ENCODE measurements at regions not wholly inside any gene's neighbourhood (a gene's known extent, or its start where the extent isn't known, plus 50 kb on each side); places are given as distances from the start of the nearest gene placed in this dataset.
A peak's percentile ranks its signal among the peaks of the same experiment; 100 is the strongest.

DNA sequence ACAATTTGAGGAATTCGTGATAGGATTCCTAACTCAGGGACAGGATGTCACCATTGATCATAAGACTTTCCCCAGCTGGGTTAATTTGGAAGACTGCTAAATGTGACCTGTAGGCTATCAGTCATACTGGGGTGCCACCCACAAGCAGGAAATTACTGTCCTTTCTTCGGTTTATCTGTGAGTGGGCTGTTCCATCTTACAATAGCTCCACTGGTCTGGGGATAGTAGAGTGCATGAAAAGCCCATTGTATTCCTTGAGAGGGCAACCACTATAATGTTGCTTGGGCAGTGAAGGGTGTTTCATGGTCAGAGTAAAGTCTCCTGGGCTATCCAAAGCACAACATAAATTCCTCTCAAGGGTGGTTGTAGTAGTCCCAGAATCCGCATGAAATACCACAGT is 1523.0 kb upstream of the B3GALT2 start:
- Histone ChIP-seq H3K23ac (ENCODE audit: low read length) (no peak overlapping the region), H3K79me2 (ENCODE audit: control insufficient read depth, insufficient read depth, low read length, poor library complexity) (no peaks in the 10 kb centered on the region)

GRCh38 chr1:194707074-194707473 is 1520.7 kb upstream of the B3GALT2 start:
- no peaks in the 10 kb centered on the region for H3K36me3 ChIP-seq (ENCODE audit: control insufficient read depth in 1 of 2, insufficient read depth in 2 of 2, low read length in 2 of 2)
- no peak overlapping the region for H3K4ac ChIP-seq (ENCODE audit: low read depth, low read length)
- no CpG with 5 or more reads among the region's 6 CpGs for WGBS (ENCODE audit: extremely low coverage, insufficient coverage, insufficient read length)
- H2BK12ac ChIP-seq (ENCODE audit: low read length) = no peak overlapping the region
- no peak overlapping the region for H3K18ac ChIP-seq (ENCODE audit: low read length)
- H3K27ac ChIP-seq (ENCODE audit: low read depth, low read length) = no peak overlapping the region
- DNase-seq = no peak
- no peaks in the 10 kb centered on the region for H3K4me1 ChIP-seq (ENCODE audit: control insufficient read depth in 1 of 2, insufficient read depth in 2 of 2, low read length in 2 of 2)
- H2BK120ac ChIP-seq (ENCODE audit: insufficient read depth, low read length, poor library complexity) = no peak overlapping the region
- H3K4me2 ChIP-seq (ENCODE audit: low read length) = no peak overlapping the region
- H4K8ac ChIP-seq (ENCODE audit: low read depth, low read length) = no peak overlapping the region
- no peak overlapping the region for H3K4me3 ChIP-seq (ENCODE audit: low read depth, low read length)
- no peaks in the 10 kb centered on the region for H3K79me2 ChIP-seq (ENCODE audit: control insufficient read depth, insufficient read depth, low read length, poor library complexity)
- no peaks in the 10 kb centered on the region for H3K27me3 ChIP-seq (ENCODE audit: insufficient read depth, low read length)
- no peak overlapping the region for H2AFZ ChIP-seq (ENCODE audit: insufficient read depth, low read length, poor library complexity)
- H3K79me1 ChIP-seq (ENCODE audit: low read length) = no peaks in the 10 kb centered on the region
- no peak overlapping the region for H4K12ac ChIP-seq (ENCODE audit: low read depth, low read length)
- H3K9me3 ChIP-seq (ENCODE audit: insufficient read depth, low read depth, low read length) = no peaks in the 10 kb centered on the region
- no peak overlapping the region for H3K14ac ChIP-seq (ENCODE audit: low read length)
- H2BK5ac ChIP-seq (ENCODE audit: low read depth, low read length, poor library complexity) = no peak overlapping the region
- no peak overlapping the region for H2AK5ac ChIP-seq (ENCODE audit: low read length)
- no peak overlapping the region for H4K91ac ChIP-seq (ENCODE audit: low read depth, low read length)
- no peak overlapping the region for H3K23ac ChIP-seq (ENCODE audit: low read length)
- no peak overlapping the region for H3K9ac ChIP-seq (ENCODE audit: low read length)

More for the DNA sequence above, 1523.0 kb upstream of the B3GALT2 start:
- Histone ChIP-seq H3K27me3 (ENCODE audit: insufficient read depth, low read length) (no peaks in the 10 kb centered on the region), H3K79me1 (ENCODE audit: low read length) (no peaks in the 10 kb centered on the region), H3K14ac (ENCODE audit: low read length) (no peak overlapping the region), H2BK12ac (ENCODE audit: low read length) (no peak overlapping the region), H3K18ac (ENCODE audit: low read length) (no peak overlapping the region), H3K4ac (ENCODE audit: low read depth, low read length) (no peak overlapping the region), H3K9ac (ENCODE audit: low read length) (no peak overlapping the region), H4K91ac (ENCODE audit: low read depth, low read length) (no peak overlapping the region), H2BK120ac (ENCODE audit: insufficient read depth, low read length, poor library complexity) (no peak overlapping the region), H2AK5ac (ENCODE audit: low read length) (no peak overlapping the region), H3K4me3 (ENCODE audit: low read depth, low read length) (no peak overlapping the region), H2BK5ac (ENCODE audit: low read depth, low read length, poor library complexity) (no peak overlapping the region), H3K4me1 (ENCODE audit: control insufficient read depth in 1 of 2, insufficient read depth in 2 of 2, low read length in 2 of 2) (no peaks in the 10 kb centered on the region), H3K27ac (ENCODE audit: low read depth, low read length) (no peak overlapping the region), H3K4me2 (ENCODE audit: low read length) (no peak overlapping the region), H3K9me3 (ENCODE audit: insufficient read depth, low read depth, low read length) (no peaks in the 10 kb centered on the region), H2AFZ (ENCODE audit: insufficient read depth, low read length, poor library complexity) (no peak overlapping the region), H4K12ac (ENCODE audit: low read depth, low read length) (no peak overlapping the region), H3K36me3 (ENCODE audit: control insufficient read depth in 1 of 2, insufficient read depth in 2 of 2, low read length in 2 of 2) (no peaks in the 10 kb centered on the region), H4K8ac (ENCODE audit: low read depth, low read length) (no peak overlapping the region)
- WGBS (ENCODE audit: extremely low coverage, insufficient coverage, insufficient read length) = no CpG with 5 or more reads among the region's 3 CpGs
- DNase-seq = no peak

- Histone ChIP-seq H3K4ac (ENCODE audit: low read depth, low read length) (no peak overlapping the region), H2BK12ac (ENCODE audit: low read length) (no peak overlapping the region), H3K9me3 (ENCODE audit: insufficient read depth, low read depth, low read length) (no peaks in the 10 kb centered on the region), H3K18ac (ENCODE audit: low read length) (no peak overlapping the region), H3K27ac (ENCODE audit: low read depth, low read length) (no peak overlapping the region), H2AFZ (ENCODE audit: insufficient read depth, low read length, poor library complexity) (no peak overlapping the region), H4K91ac (ENCODE audit: low read depth, low read length) (no peak overlapping the region), H2AK5ac (ENCODE audit: low read length) (no peak overlapping the region), H3K79me1 (ENCODE audit: low read length) (no peaks in the 10 kb centered on the region), H3K4me2 (ENCODE audit: low read length) (no peak overlapping the region), H3K23ac (ENCODE audit: low read length) (no peak overlapping the region), H2BK120ac (ENCODE audit: insufficient read depth, low read length, poor library complexity) (no peak overlapping the region), H2BK5ac (ENCODE audit: low read depth, low read length, poor library complexity) (no peak overlapping the region), H3K27me3 (ENCODE audit: insufficient read depth, low read length) (no peaks in the 10 kb centered on the region), H3K14ac (ENCODE audit: low read length) (no peak overlapping the region), H4K12ac (ENCODE audit: low read depth, low read length) (no peak overlapping the region), H3K4me1 (ENCODE audit: control insufficient read depth in 1 of 2, insufficient read depth in 2 of 2, low read length in 2 of 2) (no peaks in the 10 kb centered on the region), H3K79me2 (ENCODE audit: control insufficient read depth, insufficient read depth, low read length, poor library complexity) (no peaks in the 10 kb centered on the region), H3K36me3 (ENCODE audit: control insufficient read depth in 1 of 2, insufficient read depth in 2 of 2, low read length in 2 of 2) (no peaks in the 10 kb centered on the region), H3K9ac (ENCODE audit: low read length) (no peak overlapping the region), H4K8ac (ENCODE audit: low read depth, low read length) (no peak overlapping the region), H3K4me3 (ENCODE audit: low read depth, low read length) (no peak overlapping the region)
- WGBS (ENCODE audit: extremely low coverage, insufficient coverage, insufficient read length) = no CpG with 5 or more reads among the region's 3 CpGs
- DNase-seq = peak; percentile 2 to 56
These were observed 1518.9 kb upstream of the B3GALT2 start for GRCh38 chr1:194705123-194705854.

DNA sequence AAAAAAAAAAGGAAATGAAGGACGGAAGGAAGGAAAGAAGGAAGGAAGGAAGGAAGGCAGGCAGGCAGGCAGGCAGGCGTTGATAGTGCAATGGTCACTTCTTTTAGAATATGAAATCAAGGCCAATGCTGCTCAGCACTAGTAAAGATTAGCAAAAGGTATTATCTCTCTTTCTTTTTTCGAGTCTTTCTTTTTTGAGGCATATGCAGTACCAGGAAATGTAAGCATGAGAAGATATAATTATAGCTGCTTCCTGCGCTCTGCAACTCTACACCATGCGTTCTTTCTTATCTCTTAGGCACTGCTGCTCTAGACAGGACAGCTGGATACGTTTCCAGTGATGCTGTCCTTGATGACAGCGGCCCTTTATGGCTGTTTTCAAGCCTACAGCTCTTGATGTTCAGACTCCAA is 1512.5 kb upstream of the B3GALT2 start:
- Histone ChIP-seq H3K4ac (ENCODE audit: low read depth, low read length) (no peak overlapping the region), H3K36me3 (ENCODE audit: control insufficient read depth in 1 of 2, insufficient read depth in 2 of 2, low read length in 2 of 2) (no peaks in the 10 kb centered on the region), H3K14ac (ENCODE audit: low read length) (no peak overlapping the region), H3K9me3 (ENCODE audit: insufficient read depth, low read depth, low read length) (no peaks in the 10 kb centered on the region), H4K12ac (ENCODE audit: low read depth, low read length) (no peak overlapping the region), H2AK5ac (ENCODE audit: low read length) (no peak overlapping the region), H4K8ac (ENCODE audit: low read depth, low read length) (no peak overlapping the region), H3K27ac (ENCODE audit: low read depth, low read length) (no peak overlapping the region), H2BK12ac (ENCODE audit: low read length) (no peak overlapping the region), H2AFZ (ENCODE audit: insufficient read depth, low read length, poor library complexity) (no peak overlapping the region), H3K79me2 (ENCODE audit: control insufficient read depth, insufficient read depth, low read length, poor library complexity) (no peaks in the 10 kb centered on the region), H3K4me2 (ENCODE audit: low read length) (no peak overlapping the region), H3K4me3 (ENCODE audit: low read depth, low read length) (no peak overlapping the region), H4K91ac (ENCODE audit: low read depth, low read length) (no peak overlapping the region), H3K4me1 (ENCODE audit: control insufficient read depth in 1 of 2, insufficient read depth in 2 of 2, low read length in 2 of 2) (no peaks in the 10 kb centered on the region), H3K79me1 (ENCODE audit: low read length) (no peaks in the 10 kb centered on the region), H3K23ac (ENCODE audit: low read length) (no peak overlapping the region), H2BK5ac (ENCODE audit: low read depth, low read length, poor library complexity) (no peak overlapping the region), H3K9ac (ENCODE audit: low read length) (no peak overlapping the region), H3K18ac (ENCODE audit: low read length) (no peak overlapping the region), H3K27me3 (ENCODE audit: insufficient read depth, low read length) (no peaks in the 10 kb centered on the region), H2BK120ac (ENCODE audit: insufficient read depth, low read length, poor library complexity) (no peak overlapping the region)
- WGBS (ENCODE audit: extremely low coverage, insufficient coverage, insufficient read length) = no CpG with 5 or more reads among the region's 7 CpGs
- DNase-seq = no peak
